ENCODE measurements at regions not wholly inside any gene's neighbourhood (a gene's known extent, or its start where the extent isn't known, plus 50 kb on each side); places are given as distances from the start of the nearest gene placed in this dataset.

DNA sequence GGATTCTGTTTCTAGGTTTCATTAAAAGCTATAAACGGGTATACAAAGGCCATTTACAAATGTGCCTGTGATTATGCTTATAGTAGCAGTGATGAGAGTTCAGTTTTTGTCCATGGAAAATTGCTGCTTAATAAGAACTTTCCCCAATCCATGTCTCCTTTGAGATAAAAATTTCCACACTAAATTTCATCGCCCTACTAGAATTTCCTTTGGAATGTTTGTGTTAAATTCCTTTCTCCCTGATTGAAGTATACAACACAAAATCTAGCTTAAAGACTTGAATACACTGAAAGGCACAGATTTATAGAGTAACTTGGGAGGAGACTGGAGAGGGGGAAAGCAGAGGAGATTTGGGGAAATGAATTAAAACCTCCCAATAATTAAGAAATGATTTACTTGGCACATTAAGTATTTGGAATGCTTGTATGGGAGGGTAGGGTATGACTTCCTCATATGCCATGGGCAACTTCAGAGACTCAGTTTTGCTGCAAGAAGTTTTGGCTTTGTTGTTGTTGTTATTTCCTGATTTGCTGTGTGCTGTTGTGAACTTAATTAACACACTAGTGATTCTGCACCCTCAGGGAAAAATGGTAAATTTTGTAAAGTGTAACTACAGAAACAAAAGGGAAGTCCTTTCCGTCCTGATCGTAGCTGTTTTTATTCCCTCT is 157.6 kb upstream of the LMO4 start:
- no peaks in the 10 kb centered on the region for H3K27me3 ChIP-seq
- no peak overlapping the region for H3K4me3 ChIP-seq (ENCODE audit: low read depth in 1 of 2, low read length in 1 of 2)
- H3K27ac ChIP-seq, result no peak overlapping the region
- TF ChIP-seq, protein P1, sequence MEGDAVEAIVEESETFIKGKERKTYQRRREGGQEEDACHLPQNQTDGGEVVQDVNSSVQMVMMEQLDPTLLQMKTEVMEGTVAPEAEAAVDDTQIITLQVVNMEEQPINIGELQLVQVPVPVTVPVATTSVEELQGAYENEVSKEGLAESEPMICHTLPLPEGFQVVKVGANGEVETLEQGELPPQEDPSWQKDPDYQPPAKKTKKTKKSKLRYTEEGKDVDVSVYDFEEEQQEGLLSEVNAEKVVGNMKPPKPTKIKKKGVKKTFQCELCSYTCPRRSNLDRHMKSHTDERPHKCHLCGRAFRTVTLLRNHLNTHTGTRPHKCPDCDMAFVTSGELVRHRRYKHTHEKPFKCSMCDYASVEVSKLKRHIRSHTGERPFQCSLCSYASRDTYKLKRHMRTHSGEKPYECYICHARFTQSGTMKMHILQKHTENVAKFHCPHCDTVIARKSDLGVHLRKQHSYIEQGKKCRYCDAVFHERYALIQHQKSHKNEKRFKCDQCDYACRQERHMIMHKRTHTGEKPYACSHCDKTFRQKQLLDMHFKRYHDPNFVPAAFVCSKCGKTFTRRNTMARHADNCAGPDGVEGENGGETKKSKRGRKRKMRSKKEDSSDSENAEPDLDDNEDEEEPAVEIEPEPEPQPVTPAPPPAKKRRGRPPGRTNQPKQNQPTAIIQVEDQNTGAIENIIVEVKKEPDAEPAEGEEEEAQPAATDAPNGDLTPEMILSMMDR (IDR thresholded peaks at IDR 0.05), result no peak
- H3K9me3 ChIP-seq, result no peaks in the 10 kb centered on the region
- H3K36me3 ChIP-seq, result no peaks in the 10 kb centered on the region
- H3K4me1 ChIP-seq (ENCODE audit: control insufficient read depth in 1 of 2, insufficient read depth in 1 of 2, low read depth in 1 of 2, low read length in 1 of 2), result no peaks in the 10 kb centered on the region

DNA sequence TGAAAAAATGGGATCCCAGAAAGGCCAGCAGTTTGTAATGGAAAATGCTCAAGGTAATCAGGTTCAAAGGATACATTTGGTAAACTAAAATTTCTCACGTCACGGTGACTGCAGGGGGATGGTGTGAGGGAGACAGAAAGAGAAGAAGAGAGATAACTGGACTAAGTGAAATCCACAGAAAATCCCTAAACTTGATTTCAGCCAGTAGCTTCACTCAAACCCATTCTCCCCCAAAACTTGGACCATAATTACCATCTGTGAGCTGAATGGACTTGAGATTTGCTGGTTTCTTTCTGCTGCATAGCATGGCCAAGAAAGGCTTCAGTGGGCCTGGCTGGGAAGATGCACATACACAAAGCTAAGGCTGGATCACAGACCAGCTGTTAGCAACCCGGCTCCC is 155.4 kb upstream of the LMO4 start:
- no peaks in the 10 kb centered on the region for H3K36me3 ChIP-seq
- H3K27me3 ChIP-seq, result no peaks in the 10 kb centered on the region
- no peaks in the 10 kb centered on the region for H3K9me3 ChIP-seq
- no peak overlapping the region for H3K4me3 ChIP-seq (ENCODE audit: low read depth in 1 of 2, low read length in 1 of 2)
- no peaks in the 10 kb centered on the region for H3K4me1 ChIP-seq (ENCODE audit: control insufficient read depth in 1 of 2, insufficient read depth in 1 of 2, low read depth in 1 of 2, low read length in 1 of 2)
- no peak overlapping the region for H3K27ac ChIP-seq
- TF ChIP-seq, protein P1 (IDR thresholded peaks at IDR 0.05), result no peak

DNA sequence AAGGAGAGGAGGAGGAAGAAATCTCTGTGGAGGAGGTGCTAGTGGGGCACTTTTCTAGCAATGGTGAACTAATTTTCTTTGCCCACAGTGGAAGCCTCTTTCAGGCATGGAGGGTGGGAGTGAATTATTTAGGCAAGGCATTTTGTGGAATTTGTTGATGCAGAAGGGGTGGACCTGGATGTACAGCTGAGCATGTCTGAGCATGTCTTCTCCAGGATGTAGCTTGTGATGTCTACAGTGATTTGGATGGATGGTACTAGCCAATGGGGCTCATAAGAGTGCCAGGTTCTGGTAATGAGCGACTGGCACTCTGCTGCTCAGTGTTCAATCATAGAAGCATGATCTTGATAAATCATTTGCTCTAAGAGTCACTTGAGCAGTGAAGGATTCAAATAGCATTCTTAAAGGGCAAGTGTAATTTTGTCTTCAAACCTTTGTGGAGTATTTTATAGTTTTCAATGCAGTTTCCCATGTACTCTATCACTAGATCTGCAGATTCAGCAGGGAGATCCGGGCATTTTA is 153.9 kb upstream of the LMO4 start:
- TF ChIP-seq, protein P1 (IDR thresholded peaks at IDR 0.05), result no peak
- Histone ChIP-seq H3K36me3 (no peaks in the 10 kb centered on the region), H3K4me1 (ENCODE audit: control insufficient read depth in 1 of 2, insufficient read depth in 1 of 2, low read depth in 1 of 2, low read length in 1 of 2) (no peaks in the 10 kb centered on the region), H3K27me3 (peaks cover 8% of the 10 kb centered on the region), H3K27ac (no peak overlapping the region), H3K9me3 (no peaks in the 10 kb centered on the region), H3K4me3 (ENCODE audit: low read depth in 1 of 2, low read length in 1 of 2) (no peak overlapping the region)

DNA sequence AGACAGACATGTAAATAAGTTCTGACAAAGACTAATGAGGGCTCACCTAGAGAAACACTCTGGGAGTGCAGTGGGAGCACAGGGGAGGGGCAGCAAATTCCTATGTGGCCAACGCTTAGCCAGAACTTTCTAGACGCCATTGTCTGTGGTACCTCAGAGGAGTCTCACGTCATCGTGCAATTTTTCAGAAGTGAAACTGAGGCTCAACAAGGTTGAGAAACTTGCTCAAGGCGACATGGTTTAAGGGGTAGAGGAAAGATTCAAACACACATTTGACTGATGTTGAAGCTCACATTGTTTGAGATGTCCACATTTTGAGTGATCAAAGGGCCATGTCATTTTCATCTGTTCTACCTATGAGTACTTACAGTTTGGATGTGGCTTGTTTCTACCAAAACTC is 152.6 kb upstream of the LMO4 start:
- Histone ChIP-seq H3K27ac (no peak overlapping the region), H3K36me3 (no peaks in the 10 kb centered on the region), H3K4me1 (ENCODE audit: control insufficient read depth in 1 of 2, insufficient read depth in 1 of 2, low read depth in 1 of 2, low read length in 1 of 2) (no peaks in the 10 kb centered on the region), H3K27me3 (peaks cover 8% of the 10 kb centered on the region), H3K4me3 (ENCODE audit: low read depth in 1 of 2, low read length in 1 of 2) (no peak overlapping the region), H3K9me3 (no peaks in the 10 kb centered on the region)
- TF ChIP-seq, protein P1 (IDR thresholded peaks at IDR 0.05), result no peak

- TF ChIP-seq, protein P1 (IDR thresholded peaks at IDR 0.05), result no peak
- no peaks in the 10 kb centered on the region for H3K36me3 ChIP-seq
- peaks cover 8% of the 10 kb centered on the region for H3K27me3 ChIP-seq
- H3K27ac ChIP-seq, result no peak overlapping the region
- no peaks in the 10 kb centered on the region for H3K9me3 ChIP-seq
- H3K4me1 ChIP-seq (ENCODE audit: control insufficient read depth in 1 of 2, insufficient read depth in 1 of 2, low read depth in 1 of 2, low read length in 1 of 2), result no peaks in the 10 kb centered on the region
- H3K4me3 ChIP-seq (ENCODE audit: low read depth in 1 of 2, low read length in 1 of 2), result no peak overlapping the region
Measured at GRCh38 chr1:87176514-87176913, 152.2 kb upstream of the LMO4 start.
